ENCODE measurements at regions not wholly inside any gene's neighbourhood (a gene's known extent, or its start where the extent isn't known, plus 50 kb on each side); places are given as distances from the start of the nearest gene placed in this dataset.

- Histone ChIP-seq H3K27ac (replicated peaks) (no peak overlapping the region), H3K27me3 (ENCODE audit: low read depth) (peaks cover 51% of the 10 kb centered on the region), H3K36me3 (no peaks in the 10 kb centered on the region), H3K4me3 (no peak overlapping the region), H3K9me3 (replicated peaks) (peaks cover 7% of the 10 kb centered on the region), H3K4me1 (peaks cover 5% of the 10 kb centered on the region)
- intact Hi-C loops (cut with micrococcal nuclease), result no loop called here
- no peak for DNase-seq
- no peak for TF ChIP-seq CTCF (IDR thresholded peaks at IDR 0.05; ENCODE audit: borderline replicate concordance)
Observed at GRCh38 chr7:25557930-25558329, 329.6 kb upstream of the NPVF start.

GRCh38 chr7:25558605-25559004 is 330.3 kb upstream of the NPVF start:
- Histone ChIP-seq H3K27ac (replicated peaks) (no peak overlapping the region), H3K4me1 (peaks cover 5% of the 10 kb centered on the region), H3K27me3 (ENCODE audit: low read depth) (peaks cover 48% of the 10 kb centered on the region), H3K4me3 (no peak overlapping the region), H3K36me3 (no peaks in the 10 kb centered on the region), H3K9me3 (replicated peaks) (peaks cover 7% of the 10 kb centered on the region)
- TF ChIP-seq CTCF (IDR thresholded peaks at IDR 0.05; ENCODE audit: borderline replicate concordance), result no peak
- no peak for DNase-seq
- intact Hi-C loops (cut with micrococcal nuclease), result no loop called here

DNA sequence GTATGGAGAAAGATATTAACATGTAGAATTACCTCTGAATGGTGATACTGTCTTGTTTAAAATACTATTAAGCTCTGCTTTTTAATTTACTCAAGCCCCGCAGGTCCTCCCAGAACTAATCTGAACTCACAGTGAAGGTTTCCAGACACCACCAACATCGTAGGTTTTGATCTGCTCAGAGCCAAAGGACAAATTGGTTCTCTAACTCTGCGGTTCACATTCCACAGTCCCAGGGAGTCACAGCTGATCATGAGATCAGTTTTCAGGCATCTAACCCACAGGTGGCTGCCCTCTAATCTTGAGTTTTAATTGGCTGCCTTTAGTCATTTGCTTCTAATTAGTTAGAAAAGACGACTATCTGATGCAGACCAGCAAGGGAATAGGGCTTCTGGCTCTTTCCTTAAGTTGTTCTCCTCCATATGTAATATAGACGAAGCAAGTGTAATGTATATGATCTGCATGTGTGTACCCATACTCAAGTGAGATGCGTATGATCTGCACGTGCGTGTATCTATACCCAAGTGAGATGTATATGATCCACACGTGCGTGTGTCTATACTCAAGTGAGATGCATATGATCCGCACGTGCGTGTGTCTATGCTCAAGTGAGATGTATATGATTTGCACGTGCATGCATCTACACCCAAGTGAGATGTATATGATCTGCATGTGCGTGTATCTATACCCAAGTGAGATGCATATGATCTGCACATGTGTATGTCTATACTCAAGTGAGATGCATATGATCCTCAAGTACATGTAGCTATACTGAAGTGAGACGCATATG is 331.5 kb upstream of the NPVF start:
- Histone ChIP-seq H3K4me1 (peaks cover 5% of the 10 kb centered on the region), H3K4me3 (no peak overlapping the region), H3K9me3 (replicated peaks) (peaks cover 7% of the 10 kb centered on the region), H3K27me3 (ENCODE audit: low read depth) (peaks cover 40% of the 10 kb centered on the region), H3K36me3 (no peaks in the 10 kb centered on the region), H3K27ac (replicated peaks) (no peak overlapping the region)
- intact Hi-C loops (cut with micrococcal nuclease), result no loop called here
- no peak for DNase-seq
- no peak for TF ChIP-seq CTCF (IDR thresholded peaks at IDR 0.05; ENCODE audit: borderline replicate concordance)

DNA sequence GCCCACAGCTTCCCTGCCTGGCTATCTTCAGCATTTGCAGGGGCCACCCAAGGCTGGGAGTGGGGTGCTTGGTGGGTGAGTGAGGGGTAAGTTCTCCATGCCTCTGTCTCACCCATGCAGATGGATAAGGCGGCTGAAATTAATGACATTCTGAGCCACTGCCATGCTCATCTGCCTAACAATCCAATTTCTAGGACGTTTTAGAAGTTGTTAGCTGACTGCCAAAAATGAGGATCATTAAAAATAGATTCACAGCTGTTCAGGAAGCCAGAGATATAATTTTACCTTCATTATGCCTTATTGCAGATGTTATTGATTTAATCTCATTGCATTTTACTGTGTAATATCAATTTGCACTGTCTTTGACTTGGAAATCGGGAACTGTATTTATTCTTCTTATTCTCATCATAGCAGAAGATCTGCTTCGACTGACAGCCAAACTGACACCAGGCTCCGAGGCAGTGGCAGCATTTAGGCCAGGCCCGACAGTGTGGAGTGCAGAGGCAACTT is 334.4 kb upstream of the NPVF start:
- intact Hi-C loops (cut with micrococcal nuclease), result no loop called here
- no peak overlapping the region for H3K4me3 ChIP-seq
- H3K36me3 ChIP-seq, result no peaks in the 10 kb centered on the region
- no peak for DNase-seq
- H3K27me3 ChIP-seq (ENCODE audit: low read depth), result peaks cover 27% of the 10 kb centered on the region
- peaks cover 5% of the 10 kb centered on the region for H3K4me1 ChIP-seq
- H3K27ac ChIP-seq (replicated peaks), result no peak overlapping the region
- no peak for TF ChIP-seq CTCF (IDR thresholded peaks at IDR 0.05; ENCODE audit: borderline replicate concordance)
- H3K9me3 ChIP-seq (replicated peaks), result peaks cover 7% of the 10 kb centered on the region

GRCh38 chr7:25565002-25565401 is 336.7 kb upstream of the NPVF start:
- Histone ChIP-seq H3K4me3 (no peak overlapping the region), H3K27me3 (ENCODE audit: low read depth) (peaks cover 24% of the 10 kb centered on the region), H3K36me3 (no peaks in the 10 kb centered on the region), H3K4me1 (peaks cover 5% of the 10 kb centered on the region), H3K27ac (replicated peaks) (no peak overlapping the region), H3K9me3 (replicated peaks) (no peaks in the 10 kb centered on the region)
- TF ChIP-seq CTCF (IDR thresholded peaks at IDR 0.05; ENCODE audit: borderline replicate concordance), result no peak
- no peak for DNase-seq
- intact Hi-C loops (cut with micrococcal nuclease), result loop anchor here (5.0 kb wide), 2 partner anchors 287 to 308 kb away; no protein-coding TSS in a partner anchor

All from left ventricle myocardium inferior (tissue), 1 donor.